H9 (cell line): ENCODE measurements at regions not wholly inside any gene's neighbourhood (a gene's known extent, or its start where the extent isn't known, plus 50 kb on each side); places are given as distances from the start of the nearest gene placed in this dataset.
"Not testable (repeated sequence)": the region's sequence is repeated elsewhere in the genome, so short reads cannot be mapped to it uniquely, and the experiment has no call there.

Experiments
- DNase-seq: peaks from one replicate; pipeline ENCODE4 v3.0.0-alpha.2; 2017
- H2AFZ ChIP-seq: one replicate; pipeline ENCODE4 v1.6.1; 2013; ENCODE audit warnings: mild to moderate bottlenecking, low read length, control low read depth, moderate library complexity
- H2AK5ac ChIP-seq: 2 replicates; pipeline ENCODE4 v1.6.1; 2013; ENCODE audit warnings: low read length, control low read depth, mixed read lengths; ENCODE audit not compliant: insufficient read length
- H2BK120ac ChIP-seq: one replicate; pipeline ENCODE4 v1.6.1; 2013; ENCODE audit warnings: low read depth, mild to moderate bottlenecking, low read length, control low read depth, inconsistent platforms; ENCODE audit not compliant: poor library complexity, severe bottlenecking
- H2BK12ac ChIP-seq: 2 replicates; pipeline ENCODE4 v1.6.1; 2013; ENCODE audit warnings: low read length, control low read depth, mixed read lengths, low read depth; ENCODE audit not compliant: insufficient read length
- H2BK15ac ChIP-seq: 2 replicates; pipeline ENCODE4 v1.6.1; 2013; ENCODE audit warnings: low read depth, low read length, control low read depth
- H2BK20ac ChIP-seq: one replicate; pipeline ENCODE4 v1.6.1; 2013; ENCODE audit warnings: low read depth, mild to moderate bottlenecking, low read length, control low read depth, inconsistent platforms; ENCODE audit not compliant: poor library complexity, severe bottlenecking
- H2BK5ac ChIP-seq: 2 replicates; pipeline ENCODE4 v1.6.1; 2013; ENCODE audit warnings: low read length, control low read depth, mixed read lengths; ENCODE audit not compliant: insufficient read length
- H3K14ac ChIP-seq: 2 replicates; pipeline ENCODE4 v1.6.1; 2013; ENCODE audit warnings: low read length, control low read depth; ENCODE audit not compliant: insufficient read depth
- H3K18ac ChIP-seq: 2 replicates; pipeline ENCODE4 v1.6.1; 2013; ENCODE audit warnings: low read depth, mild to moderate bottlenecking, mixed read lengths, low read length, control low read depth; ENCODE audit not compliant: insufficient read length
- H3K23ac ChIP-seq: 2 replicates; pipeline ENCODE4 v1.6.1; 2013; ENCODE audit warnings: low read length, control low read depth, mixed read lengths, low read depth; ENCODE audit not compliant: insufficient read length
- H3K23me2 ChIP-seq: 2 replicates; pipeline ENCODE4 v1.6.1; 2013; ENCODE audit warnings: low read depth, mild to moderate bottlenecking, mixed read lengths, low read length, control low read depth; ENCODE audit not compliant: insufficient read length, poor library complexity, severe bottlenecking
- H3K27ac ChIP-seq: 2 replicates; pipeline ENCODE4 v1.5.1; 2013; ENCODE audit warnings: low read length, control low read depth, mixed read lengths, low read depth; ENCODE audit not compliant: insufficient read length
- H3K27me3 ChIP-seq: 2 replicates; pipeline ENCODE4 v1.6.1; 2013; ENCODE audit warnings: low read length, control low read depth, inconsistent platforms; ENCODE audit not compliant: insufficient read depth
- H3K4ac ChIP-seq: 2 replicates; pipeline ENCODE4 v1.6.1; 2013; ENCODE audit warnings: low read depth, mild to moderate bottlenecking, control low read depth, inconsistent platforms, low read length, moderate library complexity
- H3K4me1 ChIP-seq: 2 replicates; pipeline ENCODE4 v1.6.1; 2013; ENCODE audit warnings: low read length, control low read depth, inconsistent platforms; ENCODE audit not compliant: insufficient read depth
- H3K4me2 ChIP-seq: 2 replicates; pipeline ENCODE4 v1.6.1; 2013; ENCODE audit warnings: low read length, control low read depth, mixed read lengths; ENCODE audit not compliant: insufficient read length, insufficient read depth
- H3K56ac ChIP-seq: 2 replicates; pipeline ENCODE4 v1.6.1; 2013; ENCODE audit warnings: low read depth, mild to moderate bottlenecking, mixed read lengths, low read length, control low read depth; ENCODE audit not compliant: insufficient read length
- H3K79me1 ChIP-seq: 2 replicates; pipeline ENCODE4 v1.6.1; 2013; ENCODE audit warnings: low read depth, mild to moderate bottlenecking, moderate library complexity, low read length, control low read depth, inconsistent platforms; ENCODE audit not compliant: insufficient read depth, poor library complexity, severe bottlenecking
- H3K79me2 ChIP-seq: 2 replicates; pipeline ENCODE4 v1.6.1; 2013; ENCODE audit warnings: low read length, control low read depth, inconsistent platforms; ENCODE audit not compliant: insufficient read depth
- H3K9ac ChIP-seq: 2 replicates; pipeline ENCODE4 v1.6.1; 2013; ENCODE audit warnings: low read length, control low read depth, mixed read lengths; ENCODE audit not compliant: insufficient read length; ENCODE audit errors: extremely low read depth
- H3K9me3 ChIP-seq: one replicate; pipeline ENCODE4 v1.6.1; 2013; ENCODE audit warnings: low read depth, low read length, inconsistent platforms; ENCODE audit not compliant: control insufficient read depth
- H3T11ph ChIP-seq: one replicate; pipeline ENCODE4 v1.6.1; 2013; ENCODE audit warnings: mild to moderate bottlenecking, low read length, control low read depth, inconsistent platforms
- H4K20me1 ChIP-seq: one replicate; pipeline ENCODE4 v1.6.1; 2013; ENCODE audit not compliant: control insufficient read depth, insufficient read length, insufficient read depth
- H4K5ac ChIP-seq: 2 replicates; pipeline ENCODE4 v1.6.1; 2013; ENCODE audit warnings: low read depth, mild to moderate bottlenecking, mixed read lengths, low read length, control low read depth; ENCODE audit not compliant: insufficient read length
- H4K8ac ChIP-seq: replicated peaks from 2 replicates; pipeline ENCODE4 v1.6.1; 2013; ENCODE audit warnings: low read length, control low read depth, mixed read lengths, low read depth; ENCODE audit not compliant: insufficient read length
- H4K91ac ChIP-seq: 2 replicates; pipeline ENCODE4 v1.6.1; 2013; ENCODE audit warnings: low read depth, mild to moderate bottlenecking, moderate library complexity, mixed read lengths, low read length, control low read depth; ENCODE audit not compliant: insufficient read length
- H3K27ac Mint-ChIP-seq, 3 experiments: 2 replicates in 2 of 3; 3 replicates in 1 of 3; pipeline ENCODE4 v1.8.0; 2020 to 2021; ENCODE audit warnings: mixed read lengths in 3 of 3, mild to moderate bottlenecking in 1 of 3, moderate library complexity in 1 of 3
- H3K27me3 Mint-ChIP-seq: 2 replicates; pipeline ENCODE4 v1.8.0; 2021; ENCODE audit warnings: low read depth, mild to moderate bottlenecking, moderate library complexity, mixed read lengths
- H3K36me3 Mint-ChIP-seq, 3 experiments: 2 replicates in 2 of 3; 3 replicates in 1 of 3; pipeline ENCODE4 v1.8.0; 2020 to 2021; ENCODE audit warnings: low read depth in 3 of 3, mixed read lengths in 3 of 3; ENCODE audit not compliant: insufficient read depth in 1 of 3
- H3K4me1 Mint-ChIP-seq, 2 experiments: 2 replicates each; pipeline ENCODE4 v1.8.0; 2020; ENCODE audit warnings: mixed read lengths in 2 of 2
- H3K4me3 Mint-ChIP-seq, 2 experiments: 2 replicates in 1 of 2; 3 replicates in 1 of 2; pipeline ENCODE4 v1.8.0; 2020 to 2021; ENCODE audit warnings: mild to moderate bottlenecking in 2 of 2, mixed read lengths in 2 of 2, moderate library complexity in 1 of 2
- H3K9me3 Mint-ChIP-seq, 2 experiments: 2 replicates in 1 of 2; 3 replicates in 1 of 2; pipeline ENCODE4 v1.8.0; 2020; ENCODE audit warnings: mild to moderate bottlenecking in 2 of 2, mixed read lengths in 2 of 2, moderate library complexity in 1 of 2
- CTCF ChIP-seq: fragments of 200-600 bp; sonication (generic); conservative IDR thresholded peaks from 3 replicates; pipeline ENCODE4 v1.8.0; 2021; ENCODE audit warnings: antibody characterized with exemption, mild to moderate bottlenecking
- WGBS: extraction: QIAGEN DNeasy Blood & Tissue Kit; methylation state at CpG from one replicate; pipeline ENCODE4 v1.1.7; 2013; ENCODE audit warnings: missing lambda C conversion rate, low lambda C conversion rate, mixed read lengths; ENCODE audit not compliant: insufficient read length; ENCODE audit errors: extremely low coverage; 5-methylcytosine and 5-hydroxymethylcytosine counted together

GRCh38 chrX:6941041-6941440 lies 206.5 kb upstream of the STS start:
- H3K27ac Mint-ChIP-seq = no peak overlapping the region
- no peak overlapping the region for H2BK120ac ChIP-seq
- H3K9me3 ChIP-seq = no peaks in the 10 kb centered on the region
- H2BK20ac ChIP-seq = peak overlapping the region; percentile 45
- H3K9ac ChIP-seq = no peak overlapping the region
- H3K23ac ChIP-seq = no peak overlapping the region
- H3K4me1 ChIP-seq = no peaks in the 10 kb centered on the region
- H3K4me2 ChIP-seq = no peak overlapping the region
- H3K36me3 Mint-ChIP-seq = peaks cover 0 to 11% (median 1%) of the 10 kb centered on the region in 3 experiments; a peak in 2 of 7 replicates
- H3K14ac ChIP-seq = no peak overlapping the region
- no peaks in the 10 kb centered on the region for H3K79me1 ChIP-seq
- H4K5ac ChIP-seq = no peak overlapping the region
- H3K18ac ChIP-seq = no peak overlapping the region
- no peak overlapping the region for H2BK15ac ChIP-seq
- no peak overlapping the region for H3K56ac ChIP-seq
- H2AFZ ChIP-seq = no peak overlapping the region
- no peaks in the 10 kb centered on the region for H3K27me3 Mint-ChIP-seq
- H2BK12ac ChIP-seq = no peak overlapping the region
- no peaks in the 10 kb centered on the region for H3K4me1 Mint-ChIP-seq
- no peak for TF ChIP-seq CTCF
- no peaks in the 10 kb centered on the region for H3K79me2 ChIP-seq
- no peak overlapping the region for H3K4ac ChIP-seq
- no peak for DNase-seq
- H4K8ac ChIP-seq = no peak overlapping the region
- H2AK5ac ChIP-seq = no peak overlapping the region
- H3K27me3 ChIP-seq = no peaks in the 10 kb centered on the region
- no peak overlapping the region for H4K91ac ChIP-seq
- H3K4me3 Mint-ChIP-seq = no peak overlapping the region
- peaks cover 0 to 2% of the 10 kb centered on the region in 2 experiments; a peak in 2 of 5 replicates for H3K9me3 Mint-ChIP-seq
- no peak overlapping the region for H3K27ac ChIP-seq
- H3K23me2 ChIP-seq = no peaks in the 10 kb centered on the region
- H3T11ph ChIP-seq = no peak overlapping the region
- no peaks in the 10 kb centered on the region for H4K20me1 ChIP-seq
- H2BK5ac ChIP-seq = no peak overlapping the region

DNA sequence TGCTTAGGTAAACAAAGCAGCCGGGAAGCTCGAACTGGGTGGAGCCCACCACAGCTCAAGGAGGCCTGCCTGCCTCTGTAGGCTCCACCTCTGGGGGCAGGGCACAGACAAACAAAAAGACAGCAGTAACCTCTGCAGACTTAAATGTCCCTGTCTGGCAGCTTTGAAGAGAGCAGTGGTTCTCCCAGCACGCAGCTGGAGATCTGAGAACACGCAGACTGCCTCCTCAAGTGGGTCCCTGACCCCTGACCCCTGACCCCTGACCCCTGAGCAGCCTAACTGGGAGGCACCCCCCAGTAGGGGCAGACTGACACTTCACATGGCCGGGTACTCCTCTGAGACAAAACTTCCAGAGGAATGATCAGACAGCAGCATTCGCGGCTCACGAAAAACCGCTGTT lies 214.6 kb upstream of the STS start:
- H3K79me1 ChIP-seq, H2AK5ac ChIP-seq, H4K20me1 ChIP-seq, H4K5ac ChIP-seq, H2BK15ac ChIP-seq, H2BK20ac ChIP-seq, H3K27me3 ChIP-seq, H3K56ac ChIP-seq, H3K9ac ChIP-seq, H2BK120ac ChIP-seq, H3K4me1 ChIP-seq, H2BK5ac ChIP-seq, H3K23me2 ChIP-seq, H3K27me3 Mint-ChIP-seq, H3K14ac ChIP-seq, H3K18ac ChIP-seq, H3K4me3 Mint-ChIP-seq, H3K9me3 ChIP-seq, H3K9me3 Mint-ChIP-seq, H2AFZ ChIP-seq, H3K23ac ChIP-seq, H3K27ac Mint-ChIP-seq, H2BK12ac ChIP-seq, H3K27ac ChIP-seq, H3K4ac ChIP-seq, H4K91ac ChIP-seq, H3K4me2 ChIP-seq, DNase-seq, H3T11ph ChIP-seq, H4K8ac ChIP-seq, H3K79me2 ChIP-seq: not testable (repeated sequence)
- Mint-ChIP-seq H3K4me1 (peaks cover 35 to 36% of the 10 kb centered on the region in 2 experiments), H3K36me3 (peaks cover 4 to 22% (median 18%) of the 10 kb centered on the region in 3 experiments; a peak in 6 of 7 replicates)
- WGBS = no CpG with 5 or more reads among the region's 9 CpGs
